ENCODE measurements at regions not wholly inside any gene's neighbourhood (a gene's known extent, or its start where the extent isn't known, plus 50 kb on each side); places are given as distances from the start of the nearest gene placed in this dataset.

DNA sequence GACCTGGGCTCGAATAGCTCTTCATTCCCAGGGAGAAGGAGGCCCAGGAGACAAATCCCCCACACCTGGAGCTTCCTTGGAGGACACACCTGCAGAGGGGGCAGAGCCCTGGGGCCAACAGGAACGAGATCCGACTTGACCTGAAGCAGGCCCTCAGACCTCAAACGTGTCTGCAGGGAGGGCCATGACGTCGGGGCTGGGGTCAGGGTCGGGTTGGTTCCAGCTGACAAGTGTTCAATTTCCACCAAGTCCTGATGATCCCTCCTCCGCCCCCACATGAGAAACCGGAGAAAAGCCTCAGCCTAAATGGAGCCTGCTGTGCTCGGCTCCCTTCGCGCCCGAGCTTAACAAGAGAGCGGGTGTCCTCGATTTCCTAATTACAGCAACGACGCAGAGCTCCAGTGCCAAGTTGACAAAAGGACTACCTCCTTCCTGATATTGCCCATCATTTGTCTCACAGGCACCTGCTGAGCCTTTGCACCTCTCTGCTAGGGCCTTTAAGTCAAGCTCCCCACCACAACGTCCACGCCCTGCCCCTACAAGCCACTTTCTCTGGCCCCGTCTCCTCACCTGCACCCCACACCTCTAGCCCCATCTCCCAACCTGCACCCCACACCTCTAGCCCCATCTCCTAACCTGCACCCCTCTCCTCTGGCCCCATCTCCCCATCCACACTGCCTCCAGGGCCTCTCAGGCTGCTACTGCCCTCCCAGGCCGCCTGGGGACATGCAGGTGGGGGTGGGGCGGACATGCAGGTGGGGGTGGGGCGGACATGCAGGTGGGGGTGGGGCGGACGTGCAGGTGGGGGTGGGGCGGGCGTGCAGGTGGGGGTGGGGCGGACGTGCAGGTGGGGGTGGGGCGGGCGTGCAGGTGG is 519.4 kb downstream of the GLRX3 start:
- Histone ChIP-seq H3K27ac (no peak overlapping the region), H3K4me3 (no peak overlapping the region), H3K4me1 (no peaks in the 10 kb centered on the region), H3K36me3 (no peaks in the 10 kb centered on the region), H3K27me3 (no peaks in the 10 kb centered on the region), H3K9me3 (peaks cover 0 to 4% (median 0%) of the 10 kb centered on the region in 12 donors)
- ATAC-seq = no peak
- DNase-seq = peak in 1 of 5 donors; percentile 47
- TF ChIP-seq POLR2A (IDR thresholded peaks at IDR 0.05) = no peak
- TF ChIP-seq, protein P1, sequence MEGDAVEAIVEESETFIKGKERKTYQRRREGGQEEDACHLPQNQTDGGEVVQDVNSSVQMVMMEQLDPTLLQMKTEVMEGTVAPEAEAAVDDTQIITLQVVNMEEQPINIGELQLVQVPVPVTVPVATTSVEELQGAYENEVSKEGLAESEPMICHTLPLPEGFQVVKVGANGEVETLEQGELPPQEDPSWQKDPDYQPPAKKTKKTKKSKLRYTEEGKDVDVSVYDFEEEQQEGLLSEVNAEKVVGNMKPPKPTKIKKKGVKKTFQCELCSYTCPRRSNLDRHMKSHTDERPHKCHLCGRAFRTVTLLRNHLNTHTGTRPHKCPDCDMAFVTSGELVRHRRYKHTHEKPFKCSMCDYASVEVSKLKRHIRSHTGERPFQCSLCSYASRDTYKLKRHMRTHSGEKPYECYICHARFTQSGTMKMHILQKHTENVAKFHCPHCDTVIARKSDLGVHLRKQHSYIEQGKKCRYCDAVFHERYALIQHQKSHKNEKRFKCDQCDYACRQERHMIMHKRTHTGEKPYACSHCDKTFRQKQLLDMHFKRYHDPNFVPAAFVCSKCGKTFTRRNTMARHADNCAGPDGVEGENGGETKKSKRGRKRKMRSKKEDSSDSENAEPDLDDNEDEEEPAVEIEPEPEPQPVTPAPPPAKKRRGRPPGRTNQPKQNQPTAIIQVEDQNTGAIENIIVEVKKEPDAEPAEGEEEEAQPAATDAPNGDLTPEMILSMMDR (IDR thresholded peaks at IDR 0.05) = no peak
- WGBS, 4 donors = 80 to 82% (median 80%) methylated on average over 21 to 25 of the region's 31 CpGs
- intact Hi-C loops (cut with DNase I) = no loop called here

DNA sequence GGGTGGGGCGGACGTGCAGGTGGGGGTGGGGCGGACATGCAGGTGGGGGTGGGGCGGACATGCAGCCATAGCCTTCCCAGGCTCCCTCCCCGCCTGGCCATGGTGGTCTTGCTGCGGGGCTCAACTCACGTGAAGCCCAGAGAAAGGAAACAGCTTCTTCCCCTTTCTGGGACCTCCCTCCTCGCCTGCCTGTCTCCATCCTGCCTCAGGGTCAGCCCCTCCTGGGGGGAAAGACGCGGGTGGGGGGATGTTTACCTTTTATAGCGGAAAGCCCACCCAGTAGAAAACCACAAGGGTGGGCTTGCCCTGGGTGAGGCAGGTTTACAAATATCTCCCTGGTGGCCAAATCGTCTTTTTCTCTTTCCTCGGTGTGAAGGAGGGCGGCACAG is 520.0 kb downstream of the GLRX3 start:
- TF ChIP-seq, protein P1 (IDR thresholded peaks at IDR 0.05) = no peak
- TF ChIP-seq POLR2A (IDR thresholded peaks at IDR 0.05) = no peak
- intact Hi-C loops (cut with DNase I) = no loop called here
- no peak overlapping the region for H3K27ac ChIP-seq
- H3K36me3 ChIP-seq = no peaks in the 10 kb centered on the region
- DNase-seq (no peak), ATAC-seq (no peak)
- H3K27me3 ChIP-seq = no peaks in the 10 kb centered on the region
- H3K4me1 ChIP-seq = no peaks in the 10 kb centered on the region
- no peak overlapping the region for H3K4me3 ChIP-seq
- H3K9me3 ChIP-seq = peaks cover 0 to 4% (median 0%) of the 10 kb centered on the region in 12 donors
- WGBS, 4 donors = 49 to 73% (median 65%) methylated on average over 7 to 12 of the region's 14 CpGs

DNA sequence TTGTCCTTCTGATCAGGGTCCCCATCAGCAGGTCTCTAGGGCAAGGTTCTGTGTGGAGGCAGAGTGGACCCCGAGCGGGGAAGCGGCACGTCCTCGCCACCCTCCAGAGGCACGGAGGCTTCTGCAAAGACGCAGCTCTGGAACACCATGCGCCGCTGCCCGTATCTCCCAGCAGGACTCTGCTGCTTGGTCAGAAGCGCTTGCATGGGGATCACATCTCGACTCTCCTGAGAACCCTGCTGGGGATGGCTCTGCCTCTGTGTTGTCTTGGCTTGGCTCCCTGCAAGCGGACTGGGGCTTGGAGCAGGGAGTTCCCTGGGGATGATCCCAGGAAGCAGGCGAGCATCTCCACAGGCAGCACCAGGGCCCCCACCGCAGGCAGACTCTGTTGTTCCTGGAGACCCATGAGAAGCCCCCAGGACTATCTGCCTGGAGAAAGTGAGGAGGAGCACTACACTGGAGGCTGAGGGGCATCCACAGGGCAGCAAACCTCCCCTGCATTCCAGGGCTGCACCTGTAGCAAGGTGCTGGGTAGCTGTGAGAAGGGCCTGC is 520.5 kb downstream of the GLRX3 start:
- Histone ChIP-seq H3K27ac (no peak overlapping the region), H3K36me3 (no peaks in the 10 kb centered on the region), H3K27me3 (no peaks in the 10 kb centered on the region), H3K4me1 (no peaks in the 10 kb centered on the region), H3K4me3 (no peak overlapping the region), H3K9me3 (peaks cover 0 to 4% (median 0%) of the 10 kb centered on the region in 12 donors)
- ATAC-seq (no peak), DNase-seq (no peak)
- intact Hi-C loops (cut with DNase I) = no loop called here
- no peak for TF ChIP-seq POLR2A (IDR thresholded peaks at IDR 0.05)
- TF ChIP-seq, protein P1 (IDR thresholded peaks at IDR 0.05) = no peak
- 71 to 84% (median 83%) methylated on average over 6 to 15 of the region's 15 CpGs for WGBS, 4 donors

DNA sequence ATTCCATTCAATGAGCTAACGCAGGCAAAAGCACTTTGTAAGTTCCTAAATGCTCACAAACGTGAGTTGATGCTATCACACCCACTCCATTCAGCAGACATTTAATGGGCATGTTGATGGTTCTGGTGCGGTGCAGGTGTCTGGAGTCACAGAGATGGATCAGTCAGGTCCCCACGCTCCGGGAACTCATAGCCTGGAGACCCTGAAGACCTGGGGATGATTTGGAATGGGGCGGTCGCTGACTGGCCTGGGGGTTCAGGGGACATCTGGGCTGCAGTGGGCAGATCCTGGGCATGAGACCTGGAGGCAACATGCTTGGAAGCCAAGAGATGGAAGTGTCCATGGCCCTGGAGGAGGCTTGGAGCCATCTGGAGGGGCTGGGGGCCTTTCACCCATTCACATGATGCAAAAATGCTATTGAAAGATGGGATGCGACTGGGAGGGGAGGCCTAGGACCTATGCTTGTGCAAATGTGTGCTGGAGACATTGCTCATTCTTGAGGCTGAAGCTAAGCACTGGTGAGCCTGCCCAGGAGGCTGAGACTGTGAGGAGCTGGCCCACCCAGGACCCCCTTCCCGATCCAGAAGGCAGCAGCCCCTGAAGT is 522.6 kb downstream of the GLRX3 start:
- H3K4me3 ChIP-seq = no peak overlapping the region
- H3K9me3 ChIP-seq = no peaks in the 10 kb centered on the region
- DNase-seq = no peak
- TF ChIP-seq, protein P1 (IDR thresholded peaks at IDR 0.05) = no peak
- TF ChIP-seq POLR2A (IDR thresholded peaks at IDR 0.05) = no peak
- ATAC-seq = no peak
- no peaks in the 10 kb centered on the region for H3K36me3 ChIP-seq
- no peaks in the 10 kb centered on the region for H3K4me1 ChIP-seq
- no peak overlapping the region for H3K27ac ChIP-seq
- intact Hi-C loops (cut with DNase I) = no loop called here
- H3K27me3 ChIP-seq = no peaks in the 10 kb centered on the region
- 68 to 79% (median 76%) methylated on average over 8 to 9 of the region's 9 CpGs for WGBS, 4 donors
